ENCODE measurements at regions not wholly inside any gene's neighbourhood (a gene's known extent, or its start where the extent isn't known, plus 50 kb on each side); places are given as distances from the start of the nearest gene placed in this dataset.

DNA sequence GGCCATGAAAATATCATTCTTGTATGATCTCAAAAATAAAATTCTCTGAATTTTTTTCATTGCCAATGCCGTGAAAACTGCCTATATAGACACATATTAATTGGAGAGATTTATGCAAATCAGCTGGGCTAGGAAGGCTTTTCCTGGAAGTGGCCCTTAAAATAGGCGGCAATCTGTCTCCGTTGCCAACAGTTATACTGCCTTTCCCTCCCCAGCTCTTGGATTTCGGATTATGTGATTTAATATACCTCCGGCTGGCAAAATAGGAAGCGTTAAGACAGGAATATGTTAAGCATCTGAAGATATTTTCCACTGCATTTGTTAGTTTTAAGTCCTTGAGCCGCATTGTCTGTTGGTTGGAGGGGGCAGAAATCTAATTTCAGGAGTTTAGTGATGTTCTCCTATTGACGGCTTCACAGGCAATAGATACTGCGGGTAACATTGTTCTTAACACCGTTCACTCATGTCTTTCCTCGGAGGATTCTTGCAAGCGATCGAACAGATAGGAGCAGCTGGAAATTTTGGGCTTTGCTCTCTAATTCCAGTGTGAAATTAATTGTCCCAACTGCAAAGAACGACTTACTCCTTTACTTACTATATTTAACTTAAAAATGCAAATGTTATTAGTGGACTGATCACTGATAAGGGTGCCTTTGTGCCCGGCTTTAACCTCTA, 113.3 kb downstream of the LINC00237 start:
- no peak for DNase-seq

DNA sequence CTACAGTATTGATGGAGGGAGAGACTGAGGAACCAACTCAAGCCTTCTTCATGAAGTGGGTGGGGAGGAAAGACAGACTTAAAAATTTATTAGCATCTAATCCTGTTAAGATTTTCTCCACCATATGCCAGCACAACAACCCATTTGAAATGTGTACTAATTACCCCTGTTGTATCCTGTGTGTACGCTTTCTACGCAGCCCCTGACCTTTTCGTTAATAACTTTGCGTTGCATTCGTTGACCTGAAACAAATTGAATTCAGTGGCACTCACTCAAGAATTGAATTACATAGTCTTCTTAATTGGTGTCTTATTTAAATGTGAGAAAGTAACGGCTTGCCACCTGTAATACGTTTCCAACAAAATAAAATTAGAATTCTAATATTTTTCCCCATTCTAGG, 113.9 kb downstream of the LINC00237 start:
- DNase-seq: no peak

DNA sequence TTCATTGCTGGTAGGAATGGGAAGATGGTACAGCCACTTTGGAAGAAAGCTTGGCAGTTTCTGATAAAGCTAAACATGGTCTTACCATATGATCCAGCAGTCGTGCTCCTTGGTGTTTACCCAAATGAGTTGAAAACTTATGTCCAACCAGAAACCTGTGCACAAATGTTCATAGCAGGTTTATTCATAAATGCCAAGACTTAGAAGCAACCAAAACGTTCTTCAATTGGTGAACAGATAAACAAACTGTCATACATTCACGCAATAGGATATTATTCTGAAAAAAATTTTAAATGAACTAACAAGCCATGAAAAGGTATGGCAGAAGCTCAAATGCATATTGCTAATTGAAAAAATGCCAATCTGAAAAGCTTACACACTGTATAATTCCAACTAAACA, 117.1 kb downstream of the LINC00237 start:
- DNase-seq: no peak

GRCh38 chr20:20979934-20980333, 126.2 kb downstream of the LINC00237 start:
- no peak for DNase-seq

DNA sequence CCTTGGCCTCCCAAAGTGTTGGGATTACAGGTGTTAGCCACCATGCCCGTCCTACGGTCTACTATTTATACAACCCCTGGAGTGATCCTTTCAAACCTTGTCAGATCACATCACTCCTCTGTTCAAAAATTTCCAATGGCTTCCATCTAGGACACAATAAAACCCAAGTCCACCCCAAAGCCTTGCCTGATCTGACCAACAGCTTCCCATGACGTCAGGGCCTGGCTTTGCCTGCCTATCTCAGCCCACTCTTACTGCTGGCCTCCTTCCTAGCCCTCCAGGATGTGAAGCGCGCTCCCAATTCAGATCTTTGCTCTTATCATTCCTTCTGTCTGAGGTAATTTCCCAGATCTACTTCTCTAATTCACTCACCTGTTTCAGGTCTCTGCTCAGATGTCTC, 128.4 kb downstream of the LINC00237 start:
- no peak for DNase-seq

DNA sequence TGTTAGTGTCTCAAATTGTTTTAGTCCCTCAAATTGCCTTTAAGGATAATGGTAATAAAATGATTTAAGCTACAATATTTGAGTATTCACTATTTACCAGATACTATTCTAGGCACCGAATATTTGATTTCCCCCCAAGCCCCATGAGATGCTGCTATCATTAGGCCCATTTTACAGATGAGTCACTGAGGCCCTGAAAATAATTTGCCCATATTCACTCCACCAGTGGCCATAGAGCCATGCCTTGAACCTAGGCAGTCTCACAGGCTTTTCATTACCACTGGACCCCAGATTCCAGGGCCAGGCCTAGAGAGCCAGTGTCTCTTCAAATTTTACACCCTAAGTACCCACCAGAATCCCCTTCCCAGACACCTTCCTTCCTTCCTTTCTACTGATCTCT, 133.7 kb downstream of the LINC00237 start:
- no peak for DNase-seq

DNA sequence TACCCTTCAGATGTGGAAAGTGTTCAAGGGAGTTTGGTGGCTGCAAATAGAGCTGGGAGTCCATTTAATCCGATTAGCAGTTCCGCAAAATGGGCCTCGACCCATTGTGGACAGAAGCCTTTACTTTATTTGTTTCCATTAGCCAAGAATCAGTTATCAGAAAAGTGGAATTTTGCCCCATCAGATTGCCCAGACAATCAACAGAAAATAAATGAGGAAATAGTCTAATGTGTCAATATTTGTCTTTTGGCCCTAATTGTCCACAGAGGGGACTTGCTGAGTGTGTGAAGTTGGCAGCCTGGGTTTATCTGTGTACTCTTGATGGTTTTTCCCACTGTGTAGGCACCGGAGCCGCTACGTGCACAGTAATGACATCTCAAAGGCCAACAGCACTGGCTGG, 134.3 kb downstream of the LINC00237 start:
- no peak for DNase-seq

- DNase-seq: no peak
Measured at GRCh38 chr20:20970841-20971240, 135.3 kb downstream of the LINC00237 start.

DNA sequence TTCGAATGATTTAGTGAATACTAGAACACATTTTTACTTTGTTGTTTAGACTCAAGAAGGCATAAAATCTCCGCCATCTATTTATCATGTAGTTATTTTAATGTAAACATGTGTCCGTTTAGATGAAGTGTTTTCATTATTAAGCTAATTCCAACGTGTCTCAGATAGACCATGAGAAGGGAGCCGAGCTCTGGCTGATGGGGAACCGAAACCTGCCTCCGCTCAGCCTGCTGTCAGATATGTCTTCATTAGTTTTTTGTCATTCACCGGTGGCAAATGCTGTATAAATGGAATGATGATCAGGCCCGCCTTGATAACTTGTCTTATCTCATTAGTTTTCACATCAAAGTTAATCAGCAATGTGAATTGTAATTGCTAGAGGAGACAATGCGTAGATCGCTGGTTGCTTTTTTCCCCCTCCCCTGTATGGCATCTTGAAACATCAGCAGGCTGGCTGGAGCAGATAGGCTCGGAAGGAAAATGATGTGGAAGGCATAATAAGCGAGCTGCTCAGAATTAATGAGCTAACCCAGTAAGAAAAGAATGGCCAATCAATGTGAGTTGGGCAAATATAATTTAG, 136.4 kb downstream of the LINC00237 start:
- DNase-seq: no peak

- no peak for DNase-seq
Measured at GRCh38 chr20:20967564-20968184, 138.5 kb downstream of the LINC00237 start.

GRCh38 chr20:20966171-20966570, 140.0 kb downstream of the LINC00237 start:
- no peak for DNase-seq

- no peak for DNase-seq
Measured at GRCh38 chr20:20959031-20959755, 147.0 kb downstream of the LINC00237 start.

DNA sequence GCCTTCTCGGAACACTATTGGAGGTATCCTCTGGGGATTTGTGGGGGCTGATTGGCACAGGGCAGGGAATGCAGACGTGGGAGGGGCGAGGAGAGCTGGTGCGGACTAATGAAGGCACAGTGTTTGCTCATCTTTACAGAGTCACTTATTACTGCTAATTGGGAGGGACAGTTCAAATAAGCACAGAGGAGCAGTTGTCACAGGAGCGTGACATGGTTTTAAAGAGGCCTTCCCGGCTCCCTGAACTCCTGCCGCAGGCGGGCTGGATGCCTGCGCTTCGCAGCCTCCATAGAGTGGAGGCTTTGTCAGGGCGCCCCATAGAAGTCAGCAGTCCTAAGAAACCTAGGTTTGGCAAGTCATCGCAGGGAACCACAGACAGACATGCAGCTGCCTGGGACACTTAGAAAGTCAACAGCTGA, 149.6 kb downstream of the LINC00237 start:
- DNase-seq: no peak

GRCh38 chr20:20955892-20956291, 150.3 kb downstream of the LINC00237 start:
- no peak for DNase-seq

- no peak for DNase-seq
Measured at GRCh38 chr20:20953738-20954618, 152.2 kb downstream of the LINC00237 start.

DNA sequence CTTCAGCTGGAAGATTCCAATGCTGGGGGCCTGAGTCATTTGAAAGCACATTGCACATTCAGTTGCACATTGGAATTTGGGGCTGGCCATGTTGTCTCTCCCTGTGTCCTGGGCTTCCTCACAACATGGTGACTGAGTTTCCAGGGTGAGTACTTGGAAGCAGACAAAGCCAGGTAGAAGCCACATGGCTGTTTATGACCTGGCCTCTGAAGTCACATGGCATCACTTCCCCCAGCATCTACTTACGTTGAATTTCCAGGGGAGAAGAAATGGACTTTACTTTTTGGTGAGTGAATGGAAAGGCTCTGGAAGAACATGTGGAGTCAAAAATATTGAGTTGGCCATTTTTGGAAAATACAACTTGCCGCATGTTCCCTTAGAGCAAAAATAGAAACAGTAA, 155.5 kb downstream of the LINC00237 start:
- no peak for DNase-seq

DNA sequence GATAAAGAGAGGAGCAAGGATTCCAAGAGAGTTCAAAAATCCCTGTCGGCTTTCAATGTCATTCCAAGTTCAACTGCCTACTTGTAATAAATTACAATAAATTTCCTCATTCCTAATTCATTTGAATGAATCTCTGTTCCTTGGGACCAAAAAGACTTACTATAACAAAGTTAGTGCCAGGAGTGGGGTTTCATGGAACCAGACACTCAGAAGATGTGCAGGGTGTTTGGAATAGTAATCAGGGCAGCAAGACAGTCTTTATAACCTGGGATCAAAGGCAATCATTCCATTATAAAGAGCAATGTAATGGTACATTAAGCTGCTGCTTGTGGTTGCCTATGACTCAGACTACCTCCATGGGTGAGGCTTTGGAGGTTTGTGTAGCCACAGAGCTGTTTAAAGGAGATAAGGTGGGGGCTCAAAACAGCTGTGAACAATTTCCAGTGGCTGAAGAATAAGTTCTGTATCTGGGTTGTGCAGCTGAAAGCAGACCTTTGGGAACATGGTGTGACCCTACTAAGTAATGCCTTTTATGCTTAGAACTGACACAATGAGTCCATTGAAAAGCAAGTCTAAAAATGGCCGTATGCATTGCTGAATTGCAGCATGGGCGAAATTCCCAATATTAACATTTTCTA, 159.9 kb downstream of the LINC00237 start:
- peak; percentile 97 for DNase-seq

DNA sequence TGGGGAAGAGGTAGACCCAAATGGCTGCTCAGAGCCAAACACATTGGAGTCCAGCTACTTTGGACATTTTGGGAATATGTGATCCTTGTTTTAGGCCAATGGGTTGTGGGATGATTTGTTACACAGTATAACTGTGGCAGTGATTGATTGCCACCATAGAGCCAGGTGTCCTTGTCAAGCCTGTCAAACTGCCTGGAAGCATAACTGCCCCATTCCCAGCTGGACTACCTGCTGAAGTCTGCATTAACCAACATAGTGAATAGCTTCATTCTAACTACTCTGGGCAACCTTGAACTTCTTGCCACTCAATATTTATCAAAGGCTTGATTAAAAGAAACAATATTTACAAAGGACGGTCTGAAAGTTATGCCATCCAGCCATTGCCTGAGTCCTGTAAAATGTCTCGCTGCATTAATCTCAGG, 164.7 kb downstream of the LINC00237 start:
- no peak for DNase-seq

DNA sequence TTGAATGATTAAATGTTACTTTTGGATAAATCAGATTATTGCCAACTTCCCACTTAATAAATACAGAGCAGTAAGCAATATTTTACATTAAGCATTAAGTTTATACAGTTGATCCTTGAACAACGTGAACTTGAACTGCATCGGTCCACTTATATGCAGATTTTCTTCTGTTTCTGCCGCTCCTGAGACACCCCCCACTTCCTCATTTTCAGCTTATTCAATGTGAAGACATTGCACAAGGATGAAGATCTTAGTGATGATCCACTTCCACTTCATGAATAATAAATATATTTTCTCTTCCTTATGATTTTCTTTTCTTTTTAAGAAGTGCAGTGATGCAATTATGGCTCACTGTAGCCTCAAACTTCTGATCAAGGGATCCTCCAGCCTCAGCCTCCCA, 167.2 kb downstream of the LINC00237 start:
- peak; percentile 32 for DNase-seq

GRCh38 chr20:20938599-20938998, 167.6 kb downstream of the LINC00237 start:
- DNase-seq: no peak

DNA sequence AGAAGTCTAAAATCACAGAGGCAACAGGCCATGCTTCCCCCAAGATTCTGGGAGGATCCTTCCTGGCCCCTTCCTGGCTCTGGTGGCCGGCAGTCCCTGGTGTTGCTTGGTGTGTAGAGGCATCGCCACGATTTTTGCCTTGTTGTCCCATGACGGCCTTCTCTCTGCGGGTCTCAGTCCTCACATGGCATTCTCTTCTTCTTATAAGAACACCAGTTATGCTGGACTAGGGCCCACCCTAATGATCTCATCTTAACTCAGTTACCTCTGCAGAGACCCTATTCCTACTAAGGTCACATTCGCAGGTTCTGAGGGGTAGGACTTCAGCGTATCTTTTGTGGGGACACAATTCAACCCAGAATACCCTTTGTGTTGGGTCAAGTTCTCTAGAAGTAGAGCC, 168.0 kb downstream of the LINC00237 start:
- no peak for DNase-seq

Measured in hematopoietic multipotent progenitor cell treated with erythropoietin and hydrocortisone succinate and interleukin-3 and kit ligand, for 4 days (in vitro differentiated cells).